Stimulated activated CD4-positive, alpha-beta T cell treated with anti-CD3 and anti-CD28 coated beads, Interleukin-1b, Interleukin-23, amount 100 ng/mL, for 4 hours (primary cell): ENCODE measurements at regions not wholly inside any gene's neighbourhood (a gene's known extent, or its start where the extent isn't known, plus 50 kb on each side); places are given as distances from the start of the nearest gene placed in this dataset.

Experiments used
- DNase-seq, 2 donors: peaks; one replicate each; pipeline ENCODE4 v3.0.0-alpha.2; 2020; ENCODE audit warnings: low read depth in 2 of 2

DNA sequence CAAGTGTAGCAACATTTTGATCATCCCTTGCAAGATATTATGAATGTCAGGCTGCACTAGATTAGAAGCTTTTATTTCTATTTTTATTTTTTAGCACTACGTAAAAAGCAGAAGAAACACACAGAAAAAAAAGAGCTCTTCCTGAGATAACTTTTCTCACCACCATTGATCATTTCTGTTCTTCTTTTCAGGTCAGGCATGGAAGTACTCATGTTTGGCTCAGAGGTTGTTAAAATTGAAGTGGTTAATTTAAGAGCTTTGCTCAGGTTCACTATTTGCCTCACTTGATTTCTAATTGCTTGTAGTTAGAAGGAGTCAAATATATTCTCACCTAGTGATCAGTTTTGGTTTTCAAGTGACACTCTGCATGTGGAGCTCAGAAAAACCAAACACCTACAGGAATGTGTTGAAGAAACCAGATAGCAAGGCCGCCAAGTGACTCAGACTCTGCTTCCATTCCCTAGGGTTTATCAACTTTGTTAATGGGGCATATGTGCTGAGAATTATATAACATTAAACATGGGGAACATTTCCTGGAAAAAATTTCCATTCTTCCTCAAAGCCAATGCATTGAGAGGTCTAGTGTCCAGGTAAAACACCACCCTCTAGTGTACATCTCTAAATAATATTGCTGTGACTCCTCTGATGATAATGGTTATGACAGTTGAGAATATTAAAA lies 679.8 kb downstream of the CETN3 start:
- no peak for DNase-seq

DNA sequence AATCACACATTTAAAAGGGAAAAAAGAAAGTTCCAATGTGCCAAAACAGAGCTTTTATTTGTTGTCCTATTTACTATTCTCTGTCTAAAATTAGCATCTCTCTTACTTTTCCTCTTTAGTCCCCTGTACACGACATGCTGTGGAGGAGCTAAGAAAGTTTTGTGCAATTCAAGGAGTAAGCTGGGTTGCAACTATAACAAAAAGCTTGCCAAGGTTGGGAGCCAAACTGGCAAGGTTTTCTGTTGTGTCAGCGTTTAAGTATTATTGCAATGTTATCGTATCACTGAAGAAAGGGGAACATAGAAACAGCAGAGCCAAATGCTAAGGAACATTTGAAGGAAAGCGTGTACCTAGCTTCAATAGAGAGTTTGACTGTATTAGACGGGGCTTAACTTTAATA lies 680.8 kb downstream of the CETN3 start:
- DNase-seq = no peak

- no peak for DNase-seq
Measured at GRCh38 chr5:89728134-89728533, 681.4 kb downstream of the CETN3 start.

- DNase-seq = no peak
Measured at GRCh38 chr5:89724379-89725095, 685.0 kb downstream of the CETN3 start.

GRCh38 chr5:89723907-89724306 lies 685.6 kb downstream of the CETN3 start:
- no peak for DNase-seq

DNA sequence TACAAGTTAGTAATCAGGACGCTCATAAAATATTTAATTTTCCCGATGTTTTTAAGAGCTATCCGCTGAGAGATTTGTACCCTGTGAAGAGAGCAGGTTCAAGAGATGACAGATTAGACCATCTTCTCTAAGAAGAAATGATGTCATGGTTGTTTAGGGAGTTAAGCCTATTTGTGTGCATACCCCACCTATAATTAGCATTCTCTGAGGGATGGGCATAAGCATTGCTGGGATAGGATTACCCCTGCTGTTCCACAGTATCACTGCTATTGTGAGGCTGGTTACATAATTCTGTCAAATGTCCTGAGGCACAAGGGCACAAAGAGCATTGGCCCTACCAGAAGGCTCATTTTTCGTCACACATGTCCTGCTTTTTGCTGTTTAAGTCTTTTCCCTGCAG lies 687.0 kb downstream of the CETN3 start:
- no peak for DNase-seq

GRCh38 chr5:89721931-89722330 lies 687.6 kb downstream of the CETN3 start:
- DNase-seq = no peak

DNA sequence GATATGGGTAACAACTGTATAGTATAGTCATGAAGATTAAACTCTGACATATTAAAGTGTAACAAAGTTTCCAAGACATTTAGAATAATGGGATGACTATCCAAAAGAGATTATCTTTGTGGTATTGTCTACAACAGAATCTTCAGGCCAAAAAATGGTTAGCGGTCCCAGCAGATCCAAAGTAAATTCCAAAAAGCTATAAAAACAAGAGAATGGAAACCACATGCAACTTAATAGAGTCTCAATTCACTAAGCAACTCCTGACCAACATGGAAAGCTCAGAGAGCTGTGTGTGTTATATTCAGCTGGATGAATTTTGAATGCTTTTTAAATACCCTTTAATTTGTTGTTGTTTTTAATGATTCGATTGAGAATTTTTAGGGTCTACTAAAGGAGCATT lies 688.2 kb downstream of the CETN3 start:
- no peak for DNase-seq

GRCh38 chr5:89712134-89712700 lies 697.3 kb downstream of the CETN3 start:
- no peak for DNase-seq

GRCh38 chr5:89711526-89711925 lies 698.0 kb downstream of the CETN3 start:
- no peak for DNase-seq

DNA sequence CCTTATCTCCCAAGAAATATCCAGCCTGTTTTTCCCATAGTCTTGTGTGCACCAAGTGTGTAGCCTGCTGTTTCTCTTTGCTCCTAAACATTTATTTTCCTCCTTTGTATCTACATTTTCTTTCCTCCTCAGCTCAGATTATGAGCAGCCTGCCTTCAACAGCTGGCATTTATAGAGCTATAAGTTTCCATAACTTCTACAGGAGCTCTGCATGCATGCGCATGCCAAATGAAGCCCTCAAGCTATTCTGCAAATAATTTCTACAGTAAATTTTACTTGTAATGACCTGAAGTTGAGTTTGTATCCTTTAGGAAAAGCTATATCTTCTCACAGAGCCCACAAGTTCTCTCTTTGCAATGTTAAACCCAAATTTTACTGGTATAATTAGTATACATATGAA lies 699.5 kb downstream of the CETN3 start:
- DNase-seq = no peak

DNA sequence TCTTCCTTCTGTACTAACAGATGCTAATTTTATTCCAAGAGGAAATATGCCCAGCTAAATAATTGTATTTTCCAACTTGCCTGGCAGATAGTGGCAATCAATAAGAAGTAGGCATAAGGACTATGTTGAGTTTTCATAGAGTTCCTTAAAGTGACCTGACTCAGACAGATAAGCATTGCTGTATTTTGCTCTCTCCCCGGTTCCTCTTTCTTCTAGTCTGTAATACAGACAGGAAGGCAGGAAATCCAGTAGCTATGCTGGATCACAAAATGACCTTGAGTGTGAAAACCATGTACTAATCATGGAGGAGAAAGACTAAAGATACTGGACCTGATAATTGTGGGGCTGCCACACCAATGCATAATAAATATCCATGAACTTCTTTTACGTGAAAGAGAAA lies 701.7 kb downstream of the CETN3 start:
- DNase-seq = no peak

GRCh38 chr5:89706731-89707130 lies 702.8 kb downstream of the CETN3 start:
- DNase-seq = no peak

- DNase-seq = no peak
Measured at GRCh38 chr5:89703817-89704216, 705.7 kb downstream of the CETN3 start.

- no peak for DNase-seq
Measured at GRCh38 chr5:89698028-89698427, 711.5 kb downstream of the CETN3 start.

DNA sequence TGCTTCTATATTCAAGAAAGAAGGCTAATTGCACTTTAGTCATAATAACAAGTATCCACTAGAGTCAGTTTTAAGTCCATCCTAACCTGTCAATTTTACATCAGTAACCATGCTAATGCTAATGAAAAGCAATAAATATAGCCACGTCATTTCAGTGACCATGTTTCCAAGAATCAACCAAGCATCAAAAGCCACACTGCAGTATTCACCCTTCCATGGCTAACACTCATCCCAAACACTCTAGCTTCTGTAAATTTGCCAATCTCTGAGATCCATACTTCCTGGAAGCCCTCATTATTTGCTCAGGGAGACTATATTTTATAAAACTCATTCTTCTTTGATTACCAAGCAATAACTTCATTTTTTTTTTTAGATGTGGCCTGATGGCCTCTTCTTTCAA lies 712.0 kb downstream of the CETN3 start:
- no peak for DNase-seq

DNA sequence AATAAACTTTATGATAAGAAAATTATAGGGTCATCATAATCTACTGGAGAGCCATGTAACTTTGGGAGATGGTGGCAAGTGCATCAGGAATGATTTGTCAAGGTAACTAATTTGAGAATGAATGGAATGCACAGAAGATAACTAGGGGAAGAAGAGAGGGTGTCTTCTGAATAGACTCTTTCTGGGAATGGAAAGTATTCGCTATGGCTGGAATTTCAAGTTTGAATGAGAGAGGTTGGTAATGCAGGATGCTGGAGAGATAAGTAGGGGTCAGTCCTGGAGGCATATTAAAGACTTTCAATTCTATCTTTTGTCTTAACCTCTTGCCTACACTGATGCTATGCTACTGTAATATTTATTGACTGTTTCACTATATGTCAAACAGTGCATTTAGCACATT lies 714.2 kb downstream of the CETN3 start:
- no peak for DNase-seq

GRCh38 chr5:89694026-89694550 lies 715.5 kb downstream of the CETN3 start:
- no peak for DNase-seq

DNA sequence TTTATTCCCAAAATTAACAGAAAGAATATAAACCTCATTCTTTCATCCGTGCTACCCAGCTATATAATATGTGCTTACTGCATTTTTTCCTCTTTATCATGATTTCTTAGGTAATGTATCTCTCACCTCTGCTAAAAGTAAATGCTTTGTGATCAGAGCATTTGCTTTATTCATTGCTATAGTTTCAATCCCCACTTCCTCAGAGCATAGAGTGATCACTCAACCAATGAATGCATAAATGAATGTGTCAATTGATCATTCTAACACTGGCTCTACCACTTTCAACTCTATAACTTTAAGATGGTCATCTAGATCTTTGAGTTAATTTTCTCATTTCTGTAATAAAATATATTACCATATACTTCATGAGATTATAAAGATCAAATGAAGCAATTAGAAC lies 719.2 kb downstream of the CETN3 start:
- no peak for DNase-seq

- DNase-seq = no peak
Measured at GRCh38 chr5:89686081-89686765, 723.3 kb downstream of the CETN3 start.

DNA sequence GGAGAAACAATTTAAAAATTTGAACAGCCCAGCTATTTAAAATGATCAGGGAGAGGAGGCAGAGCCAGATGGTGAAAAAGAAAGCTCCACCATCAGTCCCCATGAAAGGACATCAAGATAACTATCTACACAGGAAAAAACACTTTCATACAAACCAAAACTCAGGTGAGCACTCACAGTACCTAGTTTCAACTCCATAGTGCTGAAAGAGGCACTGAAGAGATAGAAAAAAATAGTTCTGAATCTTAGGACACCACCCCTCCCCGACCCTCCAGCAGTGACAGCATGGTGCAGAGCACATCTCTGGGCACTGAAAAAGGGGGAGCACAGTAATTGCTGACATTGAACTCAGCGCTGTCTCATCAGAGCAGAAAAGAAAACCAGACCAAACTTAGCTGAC lies 732.9 kb downstream of the CETN3 start:
- DNase-seq = no peak

GRCh38 chr5:89673019-89673418 lies 736.5 kb downstream of the CETN3 start:
- DNase-seq = no peak

- no peak for DNase-seq
Measured at GRCh38 chr5:89668821-89669220, 740.7 kb downstream of the CETN3 start.
